ENCODE measurements at regions not wholly inside any gene's neighbourhood (a gene's known extent, or its start where the extent isn't known, plus 50 kb on each side); places are given as distances from the start of the nearest gene placed in this dataset.

GRCh38 chr16:64489449-64489848 lies 632.4 kb downstream of the CDH11 start:
- Mint-ChIP-seq H3K27ac (no peak overlapping the region), H3K36me3 (ENCODE audit: low read depth) (no peaks in the 10 kb centered on the region), H3K4me1 (no peaks in the 10 kb centered on the region), H3K9me3 (no peaks in the 10 kb centered on the region), H3K4me3 (no peak overlapping the region), H3K27me3 (ENCODE audit: low read depth) (no peaks in the 10 kb centered on the region)
- no peak for TF ChIP-seq CTCF (IDR thresholded peaks at IDR 0.05; ENCODE audit: unreplicated experiment in 3 of 3)

- H3K27me3 Mint-ChIP-seq (ENCODE audit: low read depth) = no peaks in the 10 kb centered on the region
- no peak overlapping the region for H3K4me3 Mint-ChIP-seq
- H3K36me3 Mint-ChIP-seq (ENCODE audit: low read depth) = no peaks in the 10 kb centered on the region
- H3K9me3 Mint-ChIP-seq = no peaks in the 10 kb centered on the region
- no peak for TF ChIP-seq CTCF (IDR thresholded peaks at IDR 0.05; ENCODE audit: unreplicated experiment in 3 of 3)
- H3K4me1 Mint-ChIP-seq = no peaks in the 10 kb centered on the region
- H3K27ac Mint-ChIP-seq = no peak overlapping the region
Measured at GRCh38 chr16:64486561-64486960, 635.3 kb downstream of the CDH11 start.

- no peaks in the 10 kb centered on the region for H3K27me3 Mint-ChIP-seq (ENCODE audit: low read depth)
- no peaks in the 10 kb centered on the region for H3K36me3 Mint-ChIP-seq (ENCODE audit: low read depth)
- peaks cover 33% of the 10 kb centered on the region for H3K4me1 Mint-ChIP-seq
- no peak for TF ChIP-seq CTCF (IDR thresholded peaks at IDR 0.05; ENCODE audit: unreplicated experiment in 3 of 3)
- H3K27ac Mint-ChIP-seq = peak overlapping the region in 2 of 3 experiments; percentile 25 to 66
- H3K4me3 Mint-ChIP-seq = no peak overlapping the region
- H3K9me3 Mint-ChIP-seq = peaks cover 2% of the 10 kb centered on the region
Measured at GRCh38 chr16:64481497-64481896, 640.4 kb downstream of the CDH11 start.

- no peaks in the 10 kb centered on the region for H3K36me3 Mint-ChIP-seq (ENCODE audit: low read depth)
- H3K27me3 Mint-ChIP-seq (ENCODE audit: low read depth) = no peaks in the 10 kb centered on the region
- no peak for TF ChIP-seq CTCF (IDR thresholded peaks at IDR 0.05; ENCODE audit: unreplicated experiment in 3 of 3)
- H3K4me1 Mint-ChIP-seq = peaks cover 61% of the 10 kb centered on the region
- peak overlapping the region; percentile 63 to 81 (median 68) for H3K27ac Mint-ChIP-seq
- peak overlapping the region in 1 of 3 experiments; percentile 10 for H3K4me3 Mint-ChIP-seq
- peaks cover 2% of the 10 kb centered on the region for H3K9me3 Mint-ChIP-seq
Measured at GRCh38 chr16:64478252-64478906, 643.5 kb downstream of the CDH11 start.

GRCh38 chr16:64475627-64476351 lies 646.1 kb downstream of the CDH11 start:
- peaks cover 2% of the 10 kb centered on the region for H3K9me3 Mint-ChIP-seq
- peak overlapping the region; percentile 60 to 63 (median 61) for H3K27ac Mint-ChIP-seq
- H3K4me1 Mint-ChIP-seq = peaks cover 75% of the 10 kb centered on the region
- TF ChIP-seq CTCF (IDR thresholded peaks at IDR 0.05; ENCODE audit: unreplicated experiment in 3 of 3) = no peak
- H3K4me3 Mint-ChIP-seq = peak overlapping the region in 1 of 3 experiments; percentile 18
- H3K27me3 Mint-ChIP-seq (ENCODE audit: low read depth) = no peaks in the 10 kb centered on the region
- no peaks in the 10 kb centered on the region for H3K36me3 Mint-ChIP-seq (ENCODE audit: low read depth)

Data from nephron (organoid).